ENCODE measurements at regions not wholly inside any gene's neighbourhood (a gene's known extent, or its start where the extent isn't known, plus 50 kb on each side); places are given as distances from the start of the nearest gene placed in this dataset.

DNA sequence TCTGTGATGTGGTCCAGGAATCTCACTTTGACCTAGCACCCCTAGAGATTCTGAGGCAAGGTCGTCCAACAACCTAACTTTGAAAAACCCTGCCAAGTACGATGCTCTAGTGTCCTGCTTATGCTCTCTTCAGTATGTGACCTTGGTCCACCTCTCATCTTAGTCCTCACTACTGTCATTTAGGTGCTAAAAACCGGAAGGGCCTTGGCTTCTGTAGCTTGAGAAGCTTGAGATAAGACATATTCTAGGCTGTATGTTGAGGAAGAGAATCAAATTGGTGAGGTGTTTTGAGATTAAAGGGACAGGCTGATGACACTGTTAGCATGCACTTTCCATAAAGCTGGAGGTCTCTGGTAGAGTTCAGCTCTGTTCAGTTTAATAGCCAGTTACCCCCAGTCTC is 57.0 kb upstream of the MTPN start:
- DNase-seq (ENCODE audit: low spot score), result no peak

DNA sequence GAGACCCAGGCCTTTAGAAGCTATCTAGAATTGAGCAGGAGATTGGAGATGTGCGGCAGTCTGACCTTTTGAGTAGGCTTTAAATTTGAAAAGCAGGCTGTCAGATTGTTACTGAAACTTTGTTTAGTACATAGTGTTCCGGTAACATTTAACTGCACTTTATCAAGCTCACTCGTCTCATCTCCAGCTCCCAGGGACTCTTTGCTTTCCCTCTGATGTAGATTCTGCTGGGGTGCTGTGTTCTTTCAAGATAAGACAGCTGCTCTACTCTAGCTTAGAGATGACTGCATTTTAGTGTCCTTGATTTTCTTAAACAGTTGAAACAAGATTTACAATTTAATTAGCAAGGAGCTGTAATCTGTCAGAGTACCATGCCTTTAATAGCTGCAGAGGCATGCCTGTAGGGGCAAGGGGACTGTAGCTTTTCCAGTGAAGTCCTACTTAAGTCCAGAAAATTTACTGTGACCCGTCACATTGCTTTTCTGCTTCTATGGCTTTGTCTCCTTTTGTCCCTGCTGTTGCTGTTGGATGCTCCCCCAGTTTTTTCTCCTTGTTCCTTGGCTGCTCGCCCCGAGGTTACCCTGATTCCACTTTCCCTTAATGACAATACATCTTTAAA is 56.4 kb upstream of the MTPN start:
- no peak for DNase-seq (ENCODE audit: low spot score)

DNA sequence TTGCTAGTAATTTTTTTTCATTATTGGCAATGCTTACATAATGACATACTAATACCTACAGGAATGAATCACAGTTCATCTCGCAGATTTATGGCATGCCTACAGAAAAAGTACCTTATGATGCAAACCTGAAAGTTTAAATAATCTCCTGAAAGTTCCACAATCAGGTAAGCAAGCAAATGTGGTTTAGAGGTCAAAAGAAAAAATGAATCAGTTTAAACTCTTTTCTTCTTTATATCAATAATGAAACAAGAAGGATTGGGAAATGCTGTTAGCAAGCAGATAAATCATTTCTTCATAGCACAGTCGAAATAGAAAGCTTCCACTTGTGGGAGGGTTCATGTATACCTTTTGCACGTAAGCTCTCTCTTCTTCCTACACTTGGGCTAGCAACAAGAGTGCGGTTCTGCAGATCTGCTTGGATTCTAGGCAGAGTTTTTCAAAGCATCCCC is 53.7 kb upstream of the MTPN start:
- no peak for DNase-seq (ENCODE audit: low spot score)

DNA sequence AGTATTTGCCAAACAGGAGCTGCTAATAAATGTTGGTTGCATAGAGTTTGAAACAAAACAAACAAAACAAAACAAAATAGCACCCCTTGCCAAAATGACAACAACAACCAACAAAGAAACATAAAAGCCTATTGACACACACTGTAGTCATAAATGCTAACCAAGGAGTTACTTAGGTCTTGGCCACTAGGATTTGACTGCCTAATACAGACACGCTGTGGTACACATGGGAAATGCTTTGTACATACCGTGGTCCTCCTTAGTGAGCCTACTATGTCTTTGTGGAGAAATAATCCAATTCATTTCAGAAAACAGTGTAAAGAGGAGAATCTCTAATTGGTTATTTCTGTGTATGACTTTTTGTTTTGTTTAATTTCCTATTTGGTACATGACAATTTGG is 53.2 kb upstream of the MTPN start:
- no peak for DNase-seq (ENCODE audit: low spot score)

DNA sequence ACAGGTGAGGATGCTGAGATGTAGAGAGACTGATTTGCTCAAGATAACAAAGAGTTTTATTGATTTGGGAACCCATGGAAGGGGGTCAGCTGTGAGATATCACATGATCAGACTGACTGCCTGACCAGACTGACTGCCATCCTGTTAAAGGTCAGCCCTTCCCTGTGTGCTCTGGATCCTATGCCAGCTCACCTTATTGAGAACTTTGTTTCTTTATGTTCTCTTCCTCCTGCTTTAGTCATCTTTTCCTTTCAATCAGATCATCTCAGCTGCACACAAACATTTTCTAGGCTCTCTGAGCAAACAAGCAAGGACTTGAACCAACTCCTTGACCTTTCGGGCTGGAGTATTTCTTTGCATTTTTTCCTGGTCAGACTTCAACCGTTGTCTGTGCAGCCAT is 50.0 kb upstream of the MTPN start:
- no peak for DNase-seq (ENCODE audit: low spot score)

Measured in AG08396 (cell line).